ENCODE measurements at regions not wholly inside any gene's neighbourhood (a gene's known extent, or its start where the extent isn't known, plus 50 kb on each side); places are given as distances from the start of the nearest gene placed in this dataset.

- H3K27ac ChIP-seq, result no peak overlapping the region
- no peak for TF ChIP-seq POLR2AphosphoS5 (IDR thresholded peaks at IDR 0.05)
- no peak for TF ChIP-seq POLR2A (IDR thresholded peaks at IDR 0.05)
- no peak for TF ChIP-seq CTCF (IDR thresholded peaks at IDR 0.05 in 8 of 11, conservative IDR thresholded peaks at IDR 0.05 in 3 of 11)
- peaks cover 0 to 7% (median 0%) of the 10 kb centered on the region in 7 donors for H3K27me3 ChIP-seq (replicated peaks in 1 of 7)
- H3K9me3 ChIP-seq, result no peaks in the 10 kb centered on the region
- H3K36me3 ChIP-seq, result no peaks in the 10 kb centered on the region
- H3K4me1 ChIP-seq, result no peaks in the 10 kb centered on the region
- WGBS, 5 donors, result 82 to 96% (median 92%) methylated on average over 4 of the region's 4 CpGs
- no peak for DNase-seq
- intact Hi-C loops (cut with DNase I; ENCODE audit: low total_unique reads), result no loop called here
- H3K4me3 ChIP-seq, result no peak overlapping the region
Measured at GRCh38 chr1:168987330-168987729, 119.2 kb upstream of the ATP1B1 start.

GRCh38 chr1:168987923-168988322 lies 118.6 kb upstream of the ATP1B1 start:
- 81 to 91% (median 85%) methylated on average over 2 of the region's 2 CpGs for WGBS, 5 donors
- Histone ChIP-seq H3K9me3 (no peaks in the 10 kb centered on the region), H3K4me1 (no peaks in the 10 kb centered on the region), H3K36me3 (no peaks in the 10 kb centered on the region), H3K27me3 (replicated peaks in 1 of 7) (peaks cover 0 to 7% (median 0%) of the 10 kb centered on the region in 7 donors), H3K27ac (no peak overlapping the region), H3K4me3 (no peak overlapping the region)
- TF ChIP-seq POLR2AphosphoS5 (IDR thresholded peaks at IDR 0.05) (no peak), CTCF (IDR thresholded peaks at IDR 0.05 in 8 of 11, conservative IDR thresholded peaks at IDR 0.05 in 3 of 11) (no peak), POLR2A (IDR thresholded peaks at IDR 0.05) (no peak)
- intact Hi-C loops (cut with DNase I; ENCODE audit: low total_unique reads), result no loop called here
- DNase-seq, result no peak

- no peak for DNase-seq
- Histone ChIP-seq H3K27ac (no peak overlapping the region), H3K4me3 (no peak overlapping the region), H3K36me3 (no peaks in the 10 kb centered on the region), H3K4me1 (no peaks in the 10 kb centered on the region), H3K27me3 (replicated peaks in 1 of 7) (peaks cover 0 to 7% (median 0%) of the 10 kb centered on the region in 7 donors), H3K9me3 (peaks cover 0 to 8% (median 0%) of the 10 kb centered on the region in 8 donors)
- intact Hi-C loops (cut with DNase I; ENCODE audit: low total_unique reads), result no loop called here
- TF ChIP-seq POLR2AphosphoS5 (IDR thresholded peaks at IDR 0.05), result no peak
- no peak for TF ChIP-seq POLR2A (IDR thresholded peaks at IDR 0.05)
- TF ChIP-seq CTCF (IDR thresholded peaks at IDR 0.05 in 8 of 11, conservative IDR thresholded peaks at IDR 0.05 in 3 of 11), result no peak
Measured at GRCh38 chr1:168989985-168990384, 116.5 kb upstream of the ATP1B1 start.

- Histone ChIP-seq H3K4me1 (no peaks in the 10 kb centered on the region), H3K27ac (no peak overlapping the region), H3K27me3 (replicated peaks in 1 of 7) (peaks cover 0 to 7% (median 0%) of the 10 kb centered on the region in 7 donors), H3K36me3 (no peaks in the 10 kb centered on the region), H3K9me3 (peaks cover 0 to 8% (median 0%) of the 10 kb centered on the region in 8 donors), H3K4me3 (no peak overlapping the region)
- WGBS, 5 donors, result 74 to 85% (median 75%) methylated on average over 4 of the region's 4 CpGs
- no peak for DNase-seq
- no peak for TF ChIP-seq CTCF (IDR thresholded peaks at IDR 0.05 in 8 of 11, conservative IDR thresholded peaks at IDR 0.05 in 3 of 11)
- no peak for TF ChIP-seq POLR2AphosphoS5 (IDR thresholded peaks at IDR 0.05)
- TF ChIP-seq POLR2A (IDR thresholded peaks at IDR 0.05), result no peak
- intact Hi-C loops (cut with DNase I; ENCODE audit: low total_unique reads), result no loop called here
Measured at GRCh38 chr1:168991667-168992475, 114.6 kb upstream of the ATP1B1 start.
